ENCODE measurements at regions not wholly inside any gene's neighbourhood (a gene's known extent, or its start where the extent isn't known, plus 50 kb on each side); places are given as distances from the start of the nearest gene placed in this dataset.
"Not testable (repeated sequence)": the region's sequence is repeated elsewhere in the genome, so short reads cannot be mapped to it uniquely, and the experiment has no call there.

DNA sequence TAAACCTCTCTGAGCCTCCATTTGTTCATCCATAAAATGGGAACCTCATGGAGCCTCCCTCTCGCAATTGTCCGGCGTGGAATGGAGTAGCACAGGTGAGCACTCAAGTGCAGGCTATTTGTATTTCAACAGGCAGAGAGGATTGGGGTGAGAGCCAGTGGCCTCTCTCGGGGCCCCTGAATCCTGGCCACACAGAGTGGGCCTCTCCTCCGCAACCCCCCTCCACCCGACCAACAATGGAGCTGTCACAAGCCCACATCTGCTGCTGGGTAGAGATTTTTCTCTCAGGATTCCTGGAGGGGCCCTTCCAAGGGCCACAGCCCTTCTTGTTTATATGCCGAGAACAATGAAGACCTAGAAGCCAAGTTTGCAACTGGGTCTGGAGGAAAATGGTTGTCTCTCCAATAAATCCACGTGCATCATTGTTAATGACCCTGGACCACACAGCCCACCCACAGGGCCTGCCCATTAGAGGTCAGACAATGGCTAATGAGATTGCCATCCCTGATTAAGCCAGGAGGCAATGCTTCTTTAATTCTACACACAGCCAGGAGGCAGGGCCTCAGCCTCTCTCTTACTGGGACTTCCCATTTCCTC is 233.0 kb downstream of the ANKRD60 start:
- no peak for DNase-seq

DNA sequence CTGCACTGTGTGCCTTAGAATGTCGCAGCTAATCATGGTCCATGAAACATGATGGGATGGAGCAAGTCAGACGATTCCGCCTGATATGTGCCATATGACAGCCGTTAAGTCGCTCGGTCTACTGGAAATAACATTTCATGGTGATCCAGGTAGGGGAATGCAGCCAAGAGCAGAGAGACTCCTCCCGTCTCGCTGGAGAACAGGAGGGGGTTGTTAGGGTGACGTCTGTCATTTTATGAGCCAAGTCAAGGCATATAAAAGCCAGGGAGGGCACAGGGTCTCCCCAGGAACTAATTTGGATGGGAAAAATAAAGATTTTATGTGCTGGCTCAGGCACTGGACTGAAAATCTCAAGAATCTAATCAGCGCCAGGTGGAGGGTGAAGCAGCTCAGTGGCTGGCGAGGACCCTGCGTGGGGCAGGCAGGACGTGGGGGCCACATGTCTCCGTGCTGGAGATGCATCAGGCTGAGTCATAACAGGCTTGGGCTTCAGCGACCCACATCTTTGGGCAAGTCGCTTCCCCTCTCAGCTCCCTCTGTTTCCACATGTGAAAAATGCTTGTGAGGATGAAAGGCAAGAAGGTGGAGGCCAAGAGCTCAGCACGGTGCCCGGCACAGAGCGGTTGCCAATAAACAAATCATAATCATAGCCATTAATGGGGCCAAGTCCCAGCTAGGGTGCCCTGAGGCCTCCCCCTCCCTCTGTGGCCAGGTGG is 234.6 kb downstream of the ANKRD60 start:
- DNase-seq: no peak

- DNase-seq: no peak
Observed at GRCh38 chr20:57991211-57991881, 237.1 kb downstream of the ANKRD60 start.

DNA sequence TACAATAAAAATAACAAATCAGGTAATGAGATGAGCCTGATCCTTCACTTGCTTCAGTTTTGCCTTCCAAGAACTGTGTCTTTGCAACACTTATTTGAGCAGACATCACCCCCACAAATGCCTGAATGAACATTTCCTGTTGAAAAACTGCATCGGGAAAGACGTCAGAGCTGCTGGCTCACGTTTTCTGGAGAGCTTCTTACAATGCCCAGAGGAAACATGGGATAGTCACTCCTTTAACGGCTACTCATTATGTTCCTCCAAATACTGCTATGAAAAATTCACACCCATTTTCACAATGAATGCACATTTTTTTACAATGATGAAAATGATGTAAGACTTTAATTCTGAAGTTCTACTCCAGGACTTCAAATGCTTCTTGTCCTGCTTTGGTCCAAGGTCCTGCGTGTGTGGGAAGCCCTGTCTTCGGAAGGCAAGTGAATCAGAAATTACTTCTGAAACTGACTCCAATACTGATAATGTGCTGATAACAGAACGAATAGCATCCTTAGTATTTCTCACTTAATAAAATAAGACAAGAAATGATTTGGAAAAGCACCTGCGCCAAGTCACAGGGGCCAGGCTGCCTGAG is 238.0 kb downstream of the ANKRD60 start:
- no peak for DNase-seq

- DNase-seq: no peak
Observed at GRCh38 chr20:57988828-57989227, 239.6 kb downstream of the ANKRD60 start.

GRCh38 chr20:57988422-57988821 is 240.0 kb downstream of the ANKRD60 start:
- no peak for DNase-seq

GRCh38 chr20:57987659-57988058 is 240.8 kb downstream of the ANKRD60 start:
- no peak for DNase-seq

DNA sequence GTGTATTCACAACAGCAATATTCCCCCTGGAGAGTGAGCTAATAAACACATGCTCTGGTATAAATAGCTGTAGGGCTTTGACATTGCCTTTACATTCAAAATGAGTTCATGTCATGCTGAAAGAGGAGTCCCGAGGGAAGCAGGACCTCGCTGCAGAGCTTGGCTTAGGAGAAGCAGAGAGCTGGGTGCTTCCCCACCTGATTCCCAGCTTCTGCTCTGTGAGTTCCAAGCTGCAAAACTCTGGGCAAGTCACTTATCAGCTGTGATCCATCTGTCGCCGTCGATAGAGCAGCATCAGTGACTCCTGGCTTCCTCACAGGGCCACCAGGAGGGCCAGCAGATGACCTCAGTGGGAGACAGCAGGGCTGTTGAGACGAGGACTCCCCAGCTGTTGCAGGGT is 241.8 kb downstream of the ANKRD60 start:
- no peak for DNase-seq

DNA sequence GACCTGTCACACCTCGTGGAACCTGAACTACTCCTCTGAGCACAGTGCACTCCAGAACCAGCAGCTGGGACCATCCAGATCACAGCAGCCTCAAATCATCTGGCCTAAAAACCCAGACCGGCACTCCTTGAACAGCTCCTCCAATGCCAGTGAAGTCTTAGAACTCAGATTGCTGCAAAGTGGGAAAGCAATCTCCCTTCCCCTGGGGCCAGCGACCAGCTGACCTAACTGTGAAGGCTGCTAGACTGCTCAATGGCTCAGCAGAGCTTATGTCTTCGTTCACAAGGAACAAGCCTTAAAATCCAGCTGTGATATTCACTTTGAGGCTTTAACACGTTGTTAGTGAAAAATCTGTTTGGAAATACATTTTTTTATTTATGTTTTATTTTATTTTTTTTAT is 243.2 kb downstream of the ANKRD60 start:
- no peak for DNase-seq

DNA sequence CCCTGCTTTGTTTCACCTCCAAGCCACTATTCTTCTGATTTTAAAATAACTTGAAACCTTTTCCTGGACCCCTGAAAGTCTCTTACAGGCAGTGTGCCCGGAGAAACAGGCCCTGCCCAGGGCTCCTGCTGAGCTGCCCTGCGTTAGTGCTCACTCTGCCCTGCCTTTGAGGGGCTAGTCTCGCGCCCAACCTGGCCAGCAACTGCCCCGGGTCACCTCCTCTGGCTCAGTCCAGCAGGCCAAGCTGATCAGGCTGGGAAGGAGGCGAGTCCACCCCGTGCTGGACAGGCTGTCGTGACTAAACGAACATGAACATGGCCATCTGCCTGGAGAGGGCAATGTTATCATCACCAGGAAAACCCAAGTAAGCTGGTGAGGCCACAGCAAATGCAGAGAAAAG is 245.4 kb downstream of the ANKRD60 start:
- no peak for DNase-seq

- no peak for DNase-seq
Observed at GRCh38 chr20:57980506-57980905, 247.9 kb downstream of the ANKRD60 start.

DNA sequence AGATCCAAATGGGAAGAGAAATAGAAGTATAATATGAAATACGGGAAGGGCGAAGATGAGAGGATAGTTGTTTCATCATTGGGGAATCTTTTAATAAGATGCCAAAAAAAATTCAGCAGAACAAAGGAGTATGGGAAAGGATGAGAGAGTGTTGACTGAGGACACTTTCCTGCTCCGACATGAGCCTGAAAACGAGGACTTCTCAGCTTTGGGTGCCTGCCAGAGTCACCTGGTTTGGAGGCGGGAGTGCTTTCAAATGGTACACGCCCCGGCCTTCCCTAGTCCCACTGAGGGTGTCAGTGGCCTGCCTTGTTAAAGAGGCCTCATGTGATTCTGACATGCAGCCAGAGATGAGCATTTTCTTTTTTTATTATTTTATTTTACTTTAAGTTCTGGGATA is 250.9 kb downstream of the ANKRD60 start:
- no peak for DNase-seq

GRCh38 chr20:57977141-57977540 is 251.3 kb downstream of the ANKRD60 start:
- no peak for DNase-seq

DNA sequence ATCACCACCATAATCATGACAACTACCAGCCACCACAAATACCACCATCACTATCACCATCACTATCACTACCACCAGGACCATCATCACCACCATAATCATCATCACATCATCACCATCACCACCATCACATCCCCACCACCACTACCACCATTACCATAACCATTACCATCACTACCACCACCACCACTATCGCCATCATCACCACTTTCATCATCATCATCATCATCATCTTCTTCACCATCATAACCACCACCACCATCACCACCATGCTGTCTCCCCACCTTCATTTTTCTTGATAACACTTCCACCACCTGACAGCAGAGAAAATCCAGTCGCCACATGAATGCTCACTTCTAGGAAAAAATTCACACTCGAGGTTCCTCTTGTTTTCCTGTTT is 253.6 kb downstream of the ANKRD60 start:
- DNase-seq: no peak

DNA sequence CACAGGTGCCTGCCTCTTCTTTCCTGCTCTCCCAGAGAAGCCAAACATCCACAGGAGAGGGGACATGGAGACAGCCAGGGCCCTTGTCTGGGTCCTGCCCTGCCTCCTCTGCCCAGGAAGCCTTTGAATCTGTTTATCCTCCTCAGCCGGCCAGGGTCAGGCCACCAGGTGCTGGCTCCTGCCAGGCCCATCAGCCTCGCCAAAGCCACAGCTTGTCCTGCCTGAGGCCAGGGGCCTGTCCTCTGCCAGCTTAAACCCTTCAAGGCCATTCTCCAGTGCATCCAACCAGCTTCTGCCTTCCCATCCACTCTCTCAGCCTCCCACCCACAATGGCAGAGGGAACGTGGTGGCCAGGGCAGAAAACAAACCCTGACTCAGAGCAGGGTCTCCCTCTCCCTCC is 254.6 kb downstream of the ANKRD60 start:
- no peak for DNase-seq

GRCh38 chr20:57971583-57971982 is 256.9 kb downstream of the ANKRD60 start:
- DNase-seq: not testable (repeated sequence)

DNA sequence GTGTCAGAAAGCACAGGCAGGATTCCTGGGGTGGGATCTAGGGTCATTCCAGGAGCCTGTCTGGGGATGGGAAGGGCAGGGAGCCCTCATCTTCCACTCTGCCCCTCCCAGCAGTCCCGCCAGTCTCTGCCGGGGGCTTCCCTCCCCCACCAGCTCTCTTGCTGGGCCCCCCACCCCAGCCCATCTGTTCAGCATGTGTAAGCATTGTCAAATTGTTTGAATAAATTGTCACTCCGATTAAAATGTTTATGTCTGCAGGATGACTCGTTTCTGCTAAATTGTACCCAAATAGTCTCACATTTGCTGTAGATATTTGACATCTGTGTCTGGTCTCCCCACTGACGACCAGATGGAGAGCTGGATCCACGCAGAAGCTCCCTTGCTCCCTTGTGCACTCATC is 257.6 kb downstream of the ANKRD60 start:
- DNase-seq: no peak

GRCh38 chr20:57970116-57970515 is 258.3 kb downstream of the ANKRD60 start:
- DNase-seq: no peak

- DNase-seq: no peak
Observed at GRCh38 chr20:57968120-57968519, 258.3 kb upstream of the PMEPA1 start.

GRCh38 chr20:57967364-57967763 is 257.5 kb upstream of the PMEPA1 start:
- no peak for DNase-seq

DNA sequence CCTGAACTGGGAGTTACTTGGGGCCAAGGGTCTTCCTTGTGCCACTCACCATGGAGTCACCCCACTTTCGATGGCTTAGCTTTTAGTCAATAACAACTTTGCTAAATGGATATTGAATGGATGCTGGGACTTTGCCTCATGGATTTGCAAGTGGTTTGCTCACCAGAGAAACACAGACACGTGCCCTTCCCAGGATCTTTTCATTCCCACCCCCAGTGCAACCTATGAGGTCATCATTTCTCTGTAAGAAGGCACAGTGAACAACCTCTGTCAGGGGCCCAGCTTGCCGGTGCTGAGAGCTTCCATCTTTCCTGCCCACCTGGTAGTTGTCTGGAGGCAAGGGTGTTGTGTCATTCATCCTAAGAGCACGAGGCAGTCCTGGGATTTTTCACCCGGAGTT is 256.8 kb upstream of the PMEPA1 start:
- DNase-seq: no peak

- no peak for DNase-seq
Observed at GRCh38 chr20:57965441-57965840, 255.6 kb upstream of the PMEPA1 start.

- no peak for DNase-seq
Observed at GRCh38 chr20:57964011-57964862, 254.4 kb upstream of the PMEPA1 start.
